ENCODE measurements at regions not wholly inside any gene's neighbourhood (a gene's known extent, or its start where the extent isn't known, plus 50 kb on each side); places are given as distances from the start of the nearest gene placed in this dataset.

- Histone ChIP-seq H3K4me1 (ENCODE audit: control insufficient read depth, insufficient read depth, low read length) (peaks cover 17% of the 10 kb centered on the region), H3K36me3 (ENCODE audit: control insufficient read depth, insufficient read depth, low read length) (no peaks in the 10 kb centered on the region), H3K9me3 (ENCODE audit: control insufficient read depth, low read length) (no peaks in the 10 kb centered on the region), H3K4me3 (ENCODE audit: insufficient read depth, low read depth, low read length) (no peak overlapping the region), H3K27me3 (ENCODE audit: control insufficient read depth, insufficient read depth, low read length, poor library complexity, severe bottlenecking) (no peaks in the 10 kb centered on the region), H3K27ac (ENCODE audit: insufficient read depth, low read depth, low read length, poor library complexity, severe bottlenecking) (no peak overlapping the region)
- WGBS, 2 experiments: 94 to 98% methylated on average over 3 of the region's 4 CpGs
Measured at GRCh38 chr11:95495706-95496105, 264.7 kb upstream of the SESN3 start.

- no peaks in the 10 kb centered on the region for H3K27me3 ChIP-seq (ENCODE audit: control insufficient read depth, insufficient read depth, low read length, poor library complexity, severe bottlenecking)
- H3K4me1 ChIP-seq (ENCODE audit: control insufficient read depth, insufficient read depth, low read length): peaks cover 16% of the 10 kb centered on the region
- H3K27ac ChIP-seq (ENCODE audit: insufficient read depth, low read depth, low read length, poor library complexity, severe bottlenecking): no peak overlapping the region
- WGBS, 2 experiments: 78 to 100% methylated on average over 1 of the region's 1 CpG
- H3K9me3 ChIP-seq (ENCODE audit: control insufficient read depth, low read length): no peaks in the 10 kb centered on the region
- no peak overlapping the region for H3K4me3 ChIP-seq (ENCODE audit: insufficient read depth, low read depth, low read length)
- H3K36me3 ChIP-seq (ENCODE audit: control insufficient read depth, insufficient read depth, low read length): no peaks in the 10 kb centered on the region
Measured at GRCh38 chr11:95494856-95495255, 263.9 kb upstream of the SESN3 start.

- peaks cover 9% of the 10 kb centered on the region for H3K4me1 ChIP-seq (ENCODE audit: control insufficient read depth, insufficient read depth, low read length)
- no peak overlapping the region for H3K4me3 ChIP-seq (ENCODE audit: insufficient read depth, low read depth, low read length)
- 90 to 95% methylated on average over 4 of the region's 4 CpGs for WGBS, 2 experiments
- H3K27ac ChIP-seq (ENCODE audit: insufficient read depth, low read depth, low read length, poor library complexity, severe bottlenecking): no peak overlapping the region
- no peaks in the 10 kb centered on the region for H3K36me3 ChIP-seq (ENCODE audit: control insufficient read depth, insufficient read depth, low read length)
- H3K27me3 ChIP-seq (ENCODE audit: control insufficient read depth, insufficient read depth, low read length, poor library complexity, severe bottlenecking): no peaks in the 10 kb centered on the region
- H3K9me3 ChIP-seq (ENCODE audit: control insufficient read depth, low read length): no peaks in the 10 kb centered on the region
Measured at GRCh38 chr11:95494167-95494566, 263.2 kb upstream of the SESN3 start.

GRCh38 chr11:95490625-95491024 is 259.6 kb upstream of the SESN3 start:
- Histone ChIP-seq H3K4me3 (ENCODE audit: insufficient read depth, low read depth, low read length) (no peak overlapping the region), H3K36me3 (ENCODE audit: control insufficient read depth, insufficient read depth, low read length) (no peaks in the 10 kb centered on the region), H3K27ac (ENCODE audit: insufficient read depth, low read depth, low read length, poor library complexity, severe bottlenecking) (no peak overlapping the region), H3K9me3 (ENCODE audit: control insufficient read depth, low read length) (no peaks in the 10 kb centered on the region), H3K4me1 (ENCODE audit: control insufficient read depth, insufficient read depth, low read length) (peaks cover 9% of the 10 kb centered on the region), H3K27me3 (ENCODE audit: control insufficient read depth, insufficient read depth, low read length, poor library complexity, severe bottlenecking) (no peaks in the 10 kb centered on the region)
- 93 to 95% methylated on average over 1 of the region's 1 CpG for WGBS, 2 experiments

- WGBS, 2 experiments: 49 to 50% methylated on average over 5 of the region's 5 CpGs
Measured at GRCh38 chr11:95487938-95488337, 256.9 kb upstream of the SESN3 start.

GRCh38 chr11:95487391-95487790 is 256.4 kb upstream of the SESN3 start:
- no peaks in the 10 kb centered on the region for H3K9me3 ChIP-seq (ENCODE audit: control insufficient read depth, low read length)
- 42 to 54% methylated on average over 2 of the region's 2 CpGs for WGBS, 2 experiments
- H3K36me3 ChIP-seq (ENCODE audit: control insufficient read depth, insufficient read depth, low read length): no peaks in the 10 kb centered on the region
- H3K4me1 ChIP-seq (ENCODE audit: control insufficient read depth, insufficient read depth, low read length): peaks cover 13% of the 10 kb centered on the region
- no peak overlapping the region for H3K27ac ChIP-seq (ENCODE audit: insufficient read depth, low read depth, low read length, poor library complexity, severe bottlenecking)
- no peak overlapping the region for H3K4me3 ChIP-seq (ENCODE audit: insufficient read depth, low read depth, low read length)
- no peaks in the 10 kb centered on the region for H3K27me3 ChIP-seq (ENCODE audit: control insufficient read depth, insufficient read depth, low read length, poor library complexity, severe bottlenecking)

More at GRCh38 chr11:95487938-95488337, 256.9 kb upstream of the SESN3 start:
- Histone ChIP-seq H3K4me3 (ENCODE audit: insufficient read depth, low read depth, low read length) (no peak overlapping the region), H3K4me1 (ENCODE audit: control insufficient read depth, insufficient read depth, low read length) (peaks cover 13% of the 10 kb centered on the region), H3K36me3 (ENCODE audit: control insufficient read depth, insufficient read depth, low read length) (no peaks in the 10 kb centered on the region), H3K27me3 (ENCODE audit: control insufficient read depth, insufficient read depth, low read length, poor library complexity, severe bottlenecking) (no peaks in the 10 kb centered on the region), H3K27ac (ENCODE audit: insufficient read depth, low read depth, low read length, poor library complexity, severe bottlenecking) (no peak overlapping the region), H3K9me3 (ENCODE audit: control insufficient read depth, low read length) (no peaks in the 10 kb centered on the region)

GRCh38 chr11:95486979-95487378 is 256.0 kb upstream of the SESN3 start:
- Histone ChIP-seq H3K9me3 (ENCODE audit: control insufficient read depth, low read length) (no peaks in the 10 kb centered on the region), H3K27me3 (ENCODE audit: control insufficient read depth, insufficient read depth, low read length, poor library complexity, severe bottlenecking) (no peaks in the 10 kb centered on the region), H3K4me3 (ENCODE audit: insufficient read depth, low read depth, low read length) (no peak overlapping the region), H3K4me1 (ENCODE audit: control insufficient read depth, insufficient read depth, low read length) (peaks cover 13% of the 10 kb centered on the region), H3K36me3 (ENCODE audit: control insufficient read depth, insufficient read depth, low read length) (no peaks in the 10 kb centered on the region), H3K27ac (ENCODE audit: insufficient read depth, low read depth, low read length, poor library complexity, severe bottlenecking) (no peak overlapping the region)
- 86 to 93% methylated on average over 7 to 8 of the region's 9 CpGs for WGBS, 2 experiments

GRCh38 chr11:95486466-95486865 is 255.5 kb upstream of the SESN3 start:
- Histone ChIP-seq H3K4me3 (ENCODE audit: insufficient read depth, low read depth, low read length) (no peak overlapping the region), H3K27ac (ENCODE audit: insufficient read depth, low read depth, low read length, poor library complexity, severe bottlenecking) (no peak overlapping the region), H3K27me3 (ENCODE audit: control insufficient read depth, insufficient read depth, low read length, poor library complexity, severe bottlenecking) (no peaks in the 10 kb centered on the region), H3K9me3 (ENCODE audit: control insufficient read depth, low read length) (no peaks in the 10 kb centered on the region), H3K36me3 (ENCODE audit: control insufficient read depth, insufficient read depth, low read length) (no peaks in the 10 kb centered on the region), H3K4me1 (ENCODE audit: control insufficient read depth, insufficient read depth, low read length) (peaks cover 13% of the 10 kb centered on the region)
- WGBS, 2 experiments: 100% methylated on average over 2 of the region's 2 CpGs

GRCh38 chr11:95485115-95485900 is 254.3 kb upstream of the SESN3 start:
- no peaks in the 10 kb centered on the region for H3K27me3 ChIP-seq (ENCODE audit: control insufficient read depth, insufficient read depth, low read length, poor library complexity, severe bottlenecking)
- H3K27ac ChIP-seq (ENCODE audit: insufficient read depth, low read depth, low read length, poor library complexity, severe bottlenecking): no peak overlapping the region
- no peak overlapping the region for H3K4me3 ChIP-seq (ENCODE audit: insufficient read depth, low read depth, low read length)
- no peaks in the 10 kb centered on the region for H3K9me3 ChIP-seq (ENCODE audit: control insufficient read depth, low read length)
- peaks cover 13% of the 10 kb centered on the region for H3K4me1 ChIP-seq (ENCODE audit: control insufficient read depth, insufficient read depth, low read length)
- 70 to 73% methylated on average over 2 of the region's 2 CpGs for WGBS, 2 experiments
- H3K36me3 ChIP-seq (ENCODE audit: control insufficient read depth, insufficient read depth, low read length): no peaks in the 10 kb centered on the region

GRCh38 chr11:95483339-95483738 is 252.3 kb upstream of the SESN3 start:
- H3K36me3 ChIP-seq (ENCODE audit: control insufficient read depth, insufficient read depth, low read length): no peaks in the 10 kb centered on the region

More at GRCh38 chr11:95483339-95483738, 252.3 kb upstream of the SESN3 start:
- no peak overlapping the region for H3K27ac ChIP-seq (ENCODE audit: insufficient read depth, low read depth, low read length, poor library complexity, severe bottlenecking)
- no peak overlapping the region for H3K4me3 ChIP-seq (ENCODE audit: insufficient read depth, low read depth, low read length)
- no peaks in the 10 kb centered on the region for H3K27me3 ChIP-seq (ENCODE audit: control insufficient read depth, insufficient read depth, low read length, poor library complexity, severe bottlenecking)
- no peaks in the 10 kb centered on the region for H3K9me3 ChIP-seq (ENCODE audit: control insufficient read depth, low read length)
- 95 to 98% methylated on average over 2 to 4 of the region's 4 CpGs for WGBS, 2 experiments
- peaks cover 13% of the 10 kb centered on the region for H3K4me1 ChIP-seq (ENCODE audit: control insufficient read depth, insufficient read depth, low read length)
